ENCODE measurements at regions not wholly inside any gene's neighbourhood (a gene's known extent, or its start where the extent isn't known, plus 50 kb on each side); places are given as distances from the start of the nearest gene placed in this dataset.

- Histone ChIP-seq H3K36me3 (replicated peaks; ENCODE audit: control insufficient read depth, insufficient read depth, low read length) (no peaks in the 10 kb centered on the region), H3K27me3 (ENCODE audit: control insufficient read depth, insufficient read depth, low read length) (no peaks in the 10 kb centered on the region), H3K4me3 (ENCODE audit: insufficient read depth, low read depth, low read length) (no peak overlapping the region)
- DNase-seq: no peak
Observed at GRCh38 chr1:162919034-162919433, 58.1 kb upstream of the CCDC190 start.

DNA sequence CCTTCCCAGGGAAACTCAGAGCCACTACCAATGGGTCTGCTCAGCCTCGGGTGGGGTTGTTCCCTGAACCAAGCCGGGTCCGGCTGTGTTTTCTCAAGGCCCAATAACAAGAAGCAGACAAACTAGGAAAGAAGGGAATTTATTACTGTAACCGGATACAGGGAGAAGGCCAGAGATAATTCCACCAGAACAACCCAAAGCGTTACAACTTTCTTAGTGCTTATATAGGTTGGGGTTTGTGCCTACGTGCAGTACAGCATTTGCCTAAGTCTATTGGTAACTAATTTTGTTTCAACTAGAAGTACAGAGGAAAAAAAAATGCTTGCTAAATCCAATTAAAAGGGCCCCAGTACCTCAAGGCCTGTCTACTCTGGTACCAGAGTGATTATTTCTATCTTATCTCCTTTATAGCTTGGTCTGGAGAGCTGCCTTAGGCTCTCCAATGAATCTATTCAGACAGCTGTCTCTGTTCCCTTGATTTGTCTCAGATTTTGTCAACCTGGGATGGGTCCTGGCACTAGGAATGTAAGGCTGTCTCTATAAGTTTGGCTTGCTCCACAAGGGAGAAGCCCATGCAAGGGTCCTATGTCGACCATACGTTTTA is 57.3 kb upstream of the CCDC190 start:
- H3K27me3 ChIP-seq (ENCODE audit: control insufficient read depth, insufficient read depth, low read length): no peaks in the 10 kb centered on the region
- H3K4me3 ChIP-seq (ENCODE audit: insufficient read depth, low read depth, low read length): no peak overlapping the region
- H3K36me3 ChIP-seq (replicated peaks; ENCODE audit: control insufficient read depth, insufficient read depth, low read length): no peaks in the 10 kb centered on the region
- no peak for DNase-seq

DNA sequence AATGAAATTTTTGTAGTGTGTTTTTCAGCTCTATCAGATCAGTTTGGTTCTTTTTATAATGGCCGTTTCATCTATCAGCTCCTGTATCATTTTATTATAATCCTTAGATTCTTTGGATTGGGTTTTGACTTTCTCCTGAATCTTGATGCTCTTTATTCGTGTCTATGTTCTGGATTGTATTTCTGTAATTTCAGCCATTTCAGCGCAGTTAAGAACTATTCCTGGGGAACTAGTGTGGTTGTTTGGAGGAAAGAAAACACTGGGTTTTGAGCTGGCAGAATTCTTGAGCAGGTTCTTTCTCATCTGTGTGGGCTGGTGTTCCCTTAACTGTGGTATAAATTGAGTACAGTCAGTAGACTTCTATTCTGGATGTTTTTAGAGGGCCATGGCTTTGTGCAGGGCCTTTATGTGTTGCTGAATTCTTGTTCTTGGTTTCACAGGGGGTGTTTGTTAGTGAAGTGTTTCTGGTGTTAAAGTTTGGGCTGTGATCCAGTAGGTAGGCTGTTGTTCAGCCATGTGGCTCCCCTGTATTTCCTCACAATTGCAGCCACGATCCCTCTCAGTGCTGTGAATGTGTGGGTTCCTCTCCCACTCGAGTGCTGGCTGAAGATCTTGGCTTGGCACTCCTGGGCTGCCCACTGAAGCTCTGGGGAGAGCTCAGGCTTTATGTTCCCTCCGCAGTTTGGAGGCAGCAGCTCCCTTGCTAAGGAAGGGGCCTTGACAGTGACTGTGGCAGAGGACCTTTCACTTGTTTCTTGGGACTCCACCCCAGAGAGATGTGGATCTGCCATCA is 56.0 kb upstream of the CCDC190 start:
- no peak for DNase-seq

GRCh38 chr1:162916407-162916806 is 55.4 kb upstream of the CCDC190 start:
- H3K4me3 ChIP-seq (ENCODE audit: insufficient read depth, low read depth, low read length): no peak overlapping the region
- H3K36me3 ChIP-seq (replicated peaks; ENCODE audit: control insufficient read depth, insufficient read depth, low read length): no peaks in the 10 kb centered on the region
- H3K27me3 ChIP-seq (ENCODE audit: control insufficient read depth, insufficient read depth, low read length): no peaks in the 10 kb centered on the region
- no peak for DNase-seq

More for the DNA sequence above, 56.0 kb upstream of the CCDC190 start:
- Histone ChIP-seq H3K36me3 (replicated peaks; ENCODE audit: control insufficient read depth, insufficient read depth, low read length) (no peaks in the 10 kb centered on the region), H3K27me3 (ENCODE audit: control insufficient read depth, insufficient read depth, low read length) (no peaks in the 10 kb centered on the region), H3K4me3 (ENCODE audit: insufficient read depth, low read depth, low read length) (no peak overlapping the region)

GRCh38 chr1:162914601-162915000 is 53.6 kb upstream of the CCDC190 start:
- no peaks in the 10 kb centered on the region for H3K36me3 ChIP-seq (replicated peaks; ENCODE audit: control insufficient read depth, insufficient read depth, low read length)
- H3K27me3 ChIP-seq (ENCODE audit: control insufficient read depth, insufficient read depth, low read length): no peaks in the 10 kb centered on the region
- no peak for DNase-seq
- no peak overlapping the region for H3K4me3 ChIP-seq (ENCODE audit: insufficient read depth, low read depth, low read length)

DNA sequence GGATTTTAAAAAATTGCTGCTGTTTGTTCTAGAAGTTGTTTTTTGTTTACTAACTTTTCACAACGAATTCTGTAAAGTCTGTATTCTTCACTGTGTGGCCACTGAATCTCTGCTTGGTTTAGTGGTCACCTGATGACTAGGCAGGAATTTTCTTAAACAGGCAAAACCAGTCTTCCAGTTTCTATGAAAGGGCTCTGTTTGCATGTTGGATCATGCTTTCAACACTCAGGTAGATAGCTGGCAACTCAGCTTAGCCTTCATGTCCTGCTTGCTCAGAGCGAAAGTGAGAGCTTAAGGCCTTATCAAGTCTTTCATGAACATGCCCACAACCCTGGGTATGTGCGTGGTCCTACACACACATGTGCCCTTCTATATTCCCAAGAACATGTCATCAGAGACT is 52.4 kb upstream of the CCDC190 start:
- Histone ChIP-seq H3K27me3 (ENCODE audit: control insufficient read depth, insufficient read depth, low read length) (no peaks in the 10 kb centered on the region), H3K36me3 (replicated peaks; ENCODE audit: control insufficient read depth, insufficient read depth, low read length) (no peaks in the 10 kb centered on the region), H3K4me3 (ENCODE audit: insufficient read depth, low read depth, low read length) (no peak overlapping the region)
- DNase-seq: no peak

DNA sequence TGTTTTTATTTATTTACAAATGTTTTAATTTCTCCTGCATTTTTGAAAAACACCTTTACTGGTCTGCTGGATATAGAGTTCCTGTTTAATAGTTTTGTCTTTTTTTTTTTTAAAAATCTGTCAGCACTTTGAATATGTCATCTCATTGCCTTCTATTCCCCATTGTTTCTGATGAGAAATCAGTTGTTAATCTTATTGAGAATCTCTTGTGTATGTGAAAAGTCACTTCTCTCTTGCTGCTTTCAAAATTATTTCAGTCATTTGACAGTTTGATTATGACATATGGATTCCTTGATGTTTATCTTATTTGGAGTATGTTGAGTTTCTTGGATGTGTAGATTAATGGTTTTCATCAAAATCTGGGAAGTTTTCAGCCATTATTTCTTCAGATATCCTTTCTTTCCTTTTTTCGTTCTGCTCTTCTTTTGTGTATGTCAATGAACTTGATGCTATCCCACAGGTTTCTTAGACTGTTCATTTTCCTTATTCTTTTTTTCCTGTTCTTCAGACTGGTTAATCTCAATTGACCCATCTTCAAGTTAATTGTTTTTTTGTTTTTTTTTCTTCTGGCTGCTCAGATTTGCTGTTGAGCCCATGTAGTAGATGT is 51.2 kb upstream of the CCDC190 start:
- no peaks in the 10 kb centered on the region for H3K36me3 ChIP-seq (replicated peaks; ENCODE audit: control insufficient read depth, insufficient read depth, low read length)
- no peak overlapping the region for H3K4me3 ChIP-seq (ENCODE audit: insufficient read depth, low read depth, low read length)
- H3K27me3 ChIP-seq (ENCODE audit: control insufficient read depth, insufficient read depth, low read length): no peaks in the 10 kb centered on the region
- no peak for DNase-seq
